Caco-2 (cell line): ENCODE measurements at regions not wholly inside any gene's neighbourhood (a gene's known extent, or its start where the extent isn't known, plus 50 kb on each side); places are given as distances from the start of the nearest gene placed in this dataset.

ENCODE experiments used
- BruUV-seq: library from RNA; stranded (reverse); fragments of 400-500 nt; replicated peaks from 2 replicates; lab custom pipeline; 2021; lab: Mats Ljungman, UMichigan
- CTCF ChIA-PET: fragments of 300-600 bp; sonication (Branson Sonifier 250); formaldehyde crosslinking; loops from one replicate; lab custom pipeline; 2022; ENCODE audit warnings: antibody characterized with exemption; lab: Charles Lee
- POLR2A ChIA-PET: fragments of 300-600 bp; sonication (Branson Sonifier 250); formaldehyde crosslinking; loops from one replicate; lab custom pipeline; 2022; ENCODE audit warnings: antibody characterized with exemption; lab: Charles Lee
- DNase-seq, 2 experiments: peaks; one replicate each; pipeline versions ENCODE4 v3.0.0 to v3.0.0-alpha.2; 2020 to 2022
- H3K27me3 ChIP-seq: replicated peaks from 2 replicates; pipeline ENCODE4 v1.6.0; 2011; ENCODE audit warnings: low read length; ENCODE audit not compliant: control insufficient read depth, insufficient read depth
- H3K36me3 ChIP-seq: 2 replicates; pipeline ENCODE4 v1.5.1; 2011; ENCODE audit warnings: low read length; ENCODE audit not compliant: control insufficient read depth, insufficient read depth
- H3K4me1 ChIP-seq: fragments of 250-450 bp; sonication (Bioruptor Pico); 2 replicates; pipeline ENCODE4 v1.5.1; 2020; ENCODE audit warnings: mild to moderate bottlenecking
- H3K4me3 ChIP-seq: 2 replicates; pipeline ENCODE4 v1.5.1; 2011; ENCODE audit warnings: low read depth, mild to moderate bottlenecking, control low read depth, low read length
- H3K9me3 ChIP-seq: fragments of 250-450 bp; sonication (Bioruptor Pico); 2 replicates; pipeline ENCODE4 v1.5.1; 2020; ENCODE audit warnings: mild to moderate bottlenecking, moderate library complexity
- H3K27ac Mint-ChIP-seq: one replicate; pipeline ENCODE4 v1.8.0; 2022; ENCODE audit warnings: mixed read lengths; ENCODE audit not compliant: unreplicated experiment
- H3K27me3 Mint-ChIP-seq: one replicate; pipeline ENCODE4 v1.8.0; 2022; ENCODE audit warnings: mixed read lengths; ENCODE audit not compliant: insufficient read depth, unreplicated experiment
- H3K36me3 Mint-ChIP-seq: one replicate; pipeline ENCODE4 v1.8.0; 2022; ENCODE audit warnings: mild to moderate bottlenecking, mixed read lengths; ENCODE audit not compliant: insufficient read depth, unreplicated experiment
- H3K4me1 Mint-ChIP-seq: one replicate; pipeline ENCODE4 v1.8.0; 2022; ENCODE audit warnings: low read depth, mixed read lengths; ENCODE audit not compliant: unreplicated experiment
- H3K4me3 Mint-ChIP-seq: one replicate; pipeline ENCODE4 v1.8.0; 2022; ENCODE audit warnings: mild to moderate bottlenecking, moderate library complexity, mixed read lengths; ENCODE audit not compliant: unreplicated experiment
- H3K9me3 Mint-ChIP-seq: one replicate; pipeline ENCODE4 v1.8.0; 2022; ENCODE audit warnings: mixed read lengths; ENCODE audit not compliant: unreplicated experiment
- CTCF ChIP-seq, 2 experiments: fragments of 200-600 bp in 1 of 2; IDR thresholded peaks; 1 replicate in 1 of 2; 2 replicates in 1 of 2; pipeline versions ENCODE4 v1.5.1 to v1.8.0; 2011 to 2022; ENCODE audit warnings: antibody characterized with exemption in 1 of 2, control low read depth in 1 of 2, inconsistent platforms in 1 of 2, low read depth in 1 of 2, low read length in 1 of 2, mild to moderate bottlenecking in 1 of 2, moderate library complexity in 1 of 2; ENCODE audit not compliant: insufficient read depth in 1 of 2, severe bottlenecking in 1 of 2, unreplicated experiment in 1 of 2
- intact Hi-C: fragments of 100-400 bp; cut with micrococcal nuclease; formaldehyde crosslinking; loops from one replicate; pipeline ENCODE4 v1.10.0; 2022; ENCODE audit not compliant: unreplicated experiment

GRCh38 chrX:115493015-115493414 is 68.0 kb upstream of the PLS3 start:
- H3K4me1 ChIP-seq, result no peaks in the 10 kb centered on the region
- BruUV-seq, result no TSS peak
- H3K4me1 Mint-ChIP-seq, result peaks cover 8% of the 10 kb centered on the region
- intact Hi-C loops, result no loop called here
- no peaks in the 10 kb centered on the region for H3K9me3 ChIP-seq
- no peak overlapping the region for H3K4me3 Mint-ChIP-seq
- no peaks in the 10 kb centered on the region for H3K9me3 Mint-ChIP-seq
- no peak overlapping the region for H3K4me3 ChIP-seq
- DNase-seq, result no peak
- no peaks in the 10 kb centered on the region for H3K27me3 ChIP-seq
- ChIA-PET CTCF (no interaction called here), POLR2A (no interaction called here)
- H3K27me3 Mint-ChIP-seq, result no peaks in the 10 kb centered on the region
- TF ChIP-seq CTCF (IDR thresholded peaks at IDR 0.05; ENCODE audit: insufficient read depth in 1 of 2, low read depth in 1 of 2, low read length in 1 of 2, severe bottlenecking in 1 of 2, unreplicated experiment in 1 of 2), result no peak
- no peaks in the 10 kb centered on the region for H3K36me3 ChIP-seq
- H3K36me3 Mint-ChIP-seq, result no peaks in the 10 kb centered on the region
- no peak overlapping the region for H3K27ac Mint-ChIP-seq

GRCh38 chrX:115494161-115494560 is 66.8 kb upstream of the PLS3 start:
- no peaks in the 10 kb centered on the region for H3K27me3 ChIP-seq
- H3K36me3 Mint-ChIP-seq, result no peaks in the 10 kb centered on the region
- no peak overlapping the region for H3K4me3 ChIP-seq
- H3K4me1 ChIP-seq, result no peaks in the 10 kb centered on the region
- H3K9me3 Mint-ChIP-seq, result no peaks in the 10 kb centered on the region
- no TSS peak for BruUV-seq
- DNase-seq, result no peak
- CTCF ChIA-PET, result no interaction called here
- TF ChIP-seq CTCF (IDR thresholded peaks at IDR 0.05; ENCODE audit: insufficient read depth in 1 of 2, low read depth in 1 of 2, low read length in 1 of 2, severe bottlenecking in 1 of 2, unreplicated experiment in 1 of 2), result no peak
- POLR2A ChIA-PET, result no interaction called here
- H3K4me1 Mint-ChIP-seq, result peaks cover 11% of the 10 kb centered on the region
- no peak overlapping the region for H3K4me3 Mint-ChIP-seq
- no peaks in the 10 kb centered on the region for H3K36me3 ChIP-seq
- intact Hi-C loops, result no loop called here
- no peak overlapping the region for H3K27ac Mint-ChIP-seq
- H3K9me3 ChIP-seq, result no peaks in the 10 kb centered on the region
- H3K27me3 Mint-ChIP-seq, result no peaks in the 10 kb centered on the region

GRCh38 chrX:115499112-115499805 is 61.7 kb upstream of the PLS3 start:
- Mint-ChIP-seq H3K27ac (no peak overlapping the region), H3K27me3 (no peaks in the 10 kb centered on the region), H3K4me3 (no peak overlapping the region), H3K4me1 (peaks cover 16% of the 10 kb centered on the region), H3K9me3 (no peaks in the 10 kb centered on the region), H3K36me3 (no peaks in the 10 kb centered on the region)
- no peak for TF ChIP-seq CTCF (IDR thresholded peaks at IDR 0.05; ENCODE audit: insufficient read depth in 1 of 2, low read depth in 1 of 2, low read length in 1 of 2, severe bottlenecking in 1 of 2, unreplicated experiment in 1 of 2)
- BruUV-seq, result no TSS peak
- Histone ChIP-seq H3K4me3 (no peak overlapping the region), H3K27me3 (no peaks in the 10 kb centered on the region), H3K9me3 (no peaks in the 10 kb centered on the region), H3K36me3 (no peaks in the 10 kb centered on the region), H3K4me1 (peaks cover 10% of the 10 kb centered on the region; the same call in 1 of the 2 replicates)
- ChIA-PET CTCF (no interaction called here), POLR2A (no interaction called here)
- no peak for DNase-seq
- intact Hi-C loops, result no loop called here
